Tibial nerve (tissue), 4 donors: ENCODE measurements at regions not wholly inside any gene's neighbourhood (a gene's known extent, or its start where the extent isn't known, plus 50 kb on each side); places are given as distances from the start of the nearest gene placed in this dataset.
"Not testable (repeated sequence)": the region's sequence is repeated elsewhere in the genome, so short reads cannot be mapped to it uniquely, and the experiment has no call there.

Source experiments
- EP300 ChIP-seq, 2 donors: sonication (generic); formaldehyde crosslinking; IDR thresholded peaks; one replicate each; pipeline ENCODE4 v1.6.1; 2017; ENCODE audit warnings: antibody characterized with exemption in 2 of 2, mild to moderate bottlenecking in 1 of 2
- TF ChIP-seq, protein P1 (sequence below), 5 experiments: fragments of 200-600 bp in 3 of 5; fragments of 450-650 bp in 2 of 5; sonication (generic) in 3 of 5; IDR thresholded peaks; one replicate each; pipeline ENCODE4 v1.5.1; 2016 to 2019; ENCODE audit warnings: antibody characterized with exemption in 5 of 5, mild to moderate bottlenecking in 3 of 5, moderate library complexity in 2 of 5

DNA sequence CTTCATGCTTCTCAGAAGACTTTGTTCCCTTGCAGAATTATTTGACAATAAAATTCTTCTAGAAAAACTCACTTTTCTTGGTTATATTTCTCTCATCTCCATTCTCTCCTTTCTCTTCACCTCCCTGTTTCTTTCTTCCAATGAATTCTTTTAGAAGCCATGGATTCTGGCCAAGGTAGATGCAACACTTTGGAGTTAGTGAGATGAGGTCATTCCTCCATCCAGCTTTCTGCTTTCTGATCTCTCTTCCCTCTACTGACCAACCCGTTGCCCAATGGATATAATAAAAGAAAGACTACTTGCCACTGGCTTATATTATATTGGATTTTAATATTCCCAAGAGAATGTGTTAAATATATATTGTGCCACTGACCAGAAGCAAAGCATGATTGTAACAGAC, 88.9 kb upstream of the KIF2A start:
- TF ChIP-seq, protein P1, sequence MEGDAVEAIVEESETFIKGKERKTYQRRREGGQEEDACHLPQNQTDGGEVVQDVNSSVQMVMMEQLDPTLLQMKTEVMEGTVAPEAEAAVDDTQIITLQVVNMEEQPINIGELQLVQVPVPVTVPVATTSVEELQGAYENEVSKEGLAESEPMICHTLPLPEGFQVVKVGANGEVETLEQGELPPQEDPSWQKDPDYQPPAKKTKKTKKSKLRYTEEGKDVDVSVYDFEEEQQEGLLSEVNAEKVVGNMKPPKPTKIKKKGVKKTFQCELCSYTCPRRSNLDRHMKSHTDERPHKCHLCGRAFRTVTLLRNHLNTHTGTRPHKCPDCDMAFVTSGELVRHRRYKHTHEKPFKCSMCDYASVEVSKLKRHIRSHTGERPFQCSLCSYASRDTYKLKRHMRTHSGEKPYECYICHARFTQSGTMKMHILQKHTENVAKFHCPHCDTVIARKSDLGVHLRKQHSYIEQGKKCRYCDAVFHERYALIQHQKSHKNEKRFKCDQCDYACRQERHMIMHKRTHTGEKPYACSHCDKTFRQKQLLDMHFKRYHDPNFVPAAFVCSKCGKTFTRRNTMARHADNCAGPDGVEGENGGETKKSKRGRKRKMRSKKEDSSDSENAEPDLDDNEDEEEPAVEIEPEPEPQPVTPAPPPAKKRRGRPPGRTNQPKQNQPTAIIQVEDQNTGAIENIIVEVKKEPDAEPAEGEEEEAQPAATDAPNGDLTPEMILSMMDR (IDR thresholded peaks at IDR 0.05) = not testable (repeated sequence)
- not testable (repeated sequence) for TF ChIP-seq EP300 (IDR thresholded peaks at IDR 0.05)
